Suprapubic skin (tissue), 4 donors: ENCODE measurements at regions not wholly inside any gene's neighbourhood (a gene's known extent, or its start where the extent isn't known, plus 50 kb on each side); places are given as distances from the start of the nearest gene placed in this dataset.

ENCODE experiments used
- POLR2A ChIP-seq, 2 donors: fragments of 450-650 bp; IDR thresholded peaks; one replicate each; pipeline ENCODE4 v1.6.1; 2017; ENCODE audit warnings: antibody characterized with exemption in 2 of 2, mild to moderate bottlenecking in 2 of 2, moderate library complexity in 2 of 2
- POLR2AphosphoS5 ChIP-seq, 3 donors: sonication (generic); formaldehyde crosslinking; IDR thresholded peaks; one replicate each; pipeline ENCODE4 v1.6.1; 2017; ENCODE audit warnings: antibody characterized with exemption in 3 of 3

- TF ChIP-seq POLR2A (IDR thresholded peaks at IDR 0.05) (no peak), POLR2AphosphoS5 (IDR thresholded peaks at IDR 0.05) (no peak)
These were observed 244.7 kb downstream of the BTG1 start for GRCh38 chr12:91900971-91901370.
